ENCODE measurements at regions not wholly inside any gene's neighbourhood (a gene's known extent, or its start where the extent isn't known, plus 50 kb on each side); places are given as distances from the start of the nearest gene placed in this dataset.

- no peak for DNase-seq (ENCODE audit: low spot score)
- TF ChIP-seq CTCF (conservative IDR thresholded peaks at IDR 0.05; ENCODE audit: low read depth): no peak
- no peak overlapping the region for H3K27ac ChIP-seq
- ChIA-PET POLR2A (ENCODE audit: low non-redundant PET) (no interaction called here), CTCF (interaction anchor here (0.8 kb wide), 1 partner anchor 149 kb away, joined by 3 read pairs; no protein-coding TSS in a partner anchor)
These were observed 906.7 kb downstream of the AACS start for GRCh38 chr12:125971981-125972380.

GRCh38 chr12:125978286-125978685 lies 913.1 kb downstream of the AACS start:
- no peak for TF ChIP-seq CTCF (conservative IDR thresholded peaks at IDR 0.05; ENCODE audit: low read depth)
- H3K27ac ChIP-seq: no peak overlapping the region
- no peak for DNase-seq (ENCODE audit: low spot score)
- ChIA-PET CTCF (interaction anchor here (0.9 kb wide), 1 partner anchor 24 kb away, joined by 4 read pairs; no protein-coding TSS in a partner anchor), POLR2A (ENCODE audit: low non-redundant PET) (no interaction called here)

GRCh38 chr12:125981610-125982253 lies 916.5 kb downstream of the AACS start:
- peak overlapping the region; percentile 91 for H3K27ac ChIP-seq
- no peak for TF ChIP-seq CTCF (conservative IDR thresholded peaks at IDR 0.05; ENCODE audit: low read depth)
- POLR2A ChIA-PET (ENCODE audit: low non-redundant PET): no interaction called here
- CTCF ChIA-PET: interaction anchor here (0.7 kb wide), 1 partner anchor 138 kb away, joined by 3 read pairs; no protein-coding TSS in a partner anchor
- DNase-seq (ENCODE audit: low spot score): no peak

GRCh38 chr12:125983094-125983783 lies 918.0 kb downstream of the AACS start:
- CTCF ChIA-PET: no interaction called here
- POLR2A ChIA-PET (ENCODE audit: low non-redundant PET): no interaction called here
- TF ChIP-seq CTCF (conservative IDR thresholded peaks at IDR 0.05; ENCODE audit: low read depth): no peak
- peak overlapping the region; percentile 91 for H3K27ac ChIP-seq
- peak; percentile 91 for DNase-seq (ENCODE audit: low spot score)

- TF ChIP-seq CTCF (conservative IDR thresholded peaks at IDR 0.05; ENCODE audit: low read depth): no peak
- ChIA-PET CTCF (no interaction called here), POLR2A (ENCODE audit: low non-redundant PET) (no interaction called here)
- DNase-seq (ENCODE audit: low spot score): peak; percentile 33
- H3K27ac ChIP-seq: peak overlapping the region; percentile 91
These were observed 918.7 kb downstream of the AACS start for GRCh38 chr12:125983784-125984500.

- DNase-seq (ENCODE audit: low spot score): peak; percentile 34
- POLR2A ChIA-PET (ENCODE audit: low non-redundant PET): no interaction called here
- CTCF ChIA-PET: no interaction called here
- H3K27ac ChIP-seq: no peak overlapping the region
- no peak for TF ChIP-seq CTCF (conservative IDR thresholded peaks at IDR 0.05; ENCODE audit: low read depth)
These were observed 923.3 kb downstream of the AACS start for GRCh38 chr12:125988545-125988944.

Data from RWPE1 (cell line).